ENCODE measurements at regions not wholly inside any gene's neighbourhood (a gene's known extent, or its start where the extent isn't known, plus 50 kb on each side); places are given as distances from the start of the nearest gene placed in this dataset.

DNA sequence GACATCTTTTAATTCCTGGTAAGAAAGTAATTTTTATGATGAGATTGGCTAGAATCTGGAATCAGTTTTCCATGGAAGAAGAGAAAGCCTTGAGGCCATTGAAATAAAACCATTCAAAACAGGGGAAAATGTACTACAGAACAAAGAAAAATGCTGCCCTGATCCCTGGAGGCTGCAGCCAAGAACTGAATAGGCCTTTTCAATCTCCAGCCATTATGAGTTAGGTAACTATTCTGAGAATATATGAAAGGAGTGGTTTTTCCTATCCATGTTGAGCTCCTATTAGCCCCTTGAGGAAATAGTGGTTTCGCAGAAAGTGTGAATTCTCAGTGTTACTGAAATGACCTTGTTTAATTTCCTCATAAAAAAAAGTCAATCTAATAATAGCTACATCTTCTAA lies 408.5 kb upstream of the GRAMD2B start:
- Mint-ChIP-seq H3K27ac (no peak overlapping the region), H3K4me3 (ENCODE audit: low read depth) (no peak overlapping the region), H3K4me1 (ENCODE audit: low read depth) (peaks cover 26% of the 10 kb centered on the region), H3K9me3 (ENCODE audit: low read depth) (peaks cover 1% of the 10 kb centered on the region), H3K36me3 (ENCODE audit: insufficient read depth) (no peaks in the 10 kb centered on the region), H3K27me3 (no peaks in the 10 kb centered on the region)
- no peak for DNase-seq (ENCODE audit: low spot score, unreplicated experiment)
- TF ChIP-seq, protein P1, sequence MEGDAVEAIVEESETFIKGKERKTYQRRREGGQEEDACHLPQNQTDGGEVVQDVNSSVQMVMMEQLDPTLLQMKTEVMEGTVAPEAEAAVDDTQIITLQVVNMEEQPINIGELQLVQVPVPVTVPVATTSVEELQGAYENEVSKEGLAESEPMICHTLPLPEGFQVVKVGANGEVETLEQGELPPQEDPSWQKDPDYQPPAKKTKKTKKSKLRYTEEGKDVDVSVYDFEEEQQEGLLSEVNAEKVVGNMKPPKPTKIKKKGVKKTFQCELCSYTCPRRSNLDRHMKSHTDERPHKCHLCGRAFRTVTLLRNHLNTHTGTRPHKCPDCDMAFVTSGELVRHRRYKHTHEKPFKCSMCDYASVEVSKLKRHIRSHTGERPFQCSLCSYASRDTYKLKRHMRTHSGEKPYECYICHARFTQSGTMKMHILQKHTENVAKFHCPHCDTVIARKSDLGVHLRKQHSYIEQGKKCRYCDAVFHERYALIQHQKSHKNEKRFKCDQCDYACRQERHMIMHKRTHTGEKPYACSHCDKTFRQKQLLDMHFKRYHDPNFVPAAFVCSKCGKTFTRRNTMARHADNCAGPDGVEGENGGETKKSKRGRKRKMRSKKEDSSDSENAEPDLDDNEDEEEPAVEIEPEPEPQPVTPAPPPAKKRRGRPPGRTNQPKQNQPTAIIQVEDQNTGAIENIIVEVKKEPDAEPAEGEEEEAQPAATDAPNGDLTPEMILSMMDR (IDR thresholded peaks at IDR 0.05; ENCODE audit: unreplicated experiment), result no peak

- H3K9me3 Mint-ChIP-seq (ENCODE audit: low read depth), result peaks cover 3% of the 10 kb centered on the region
- TF ChIP-seq, protein P1 (IDR thresholded peaks at IDR 0.05; ENCODE audit: unreplicated experiment), result no peak
- H3K36me3 Mint-ChIP-seq (ENCODE audit: insufficient read depth), result no peaks in the 10 kb centered on the region
- H3K4me3 Mint-ChIP-seq (ENCODE audit: low read depth), result no peak overlapping the region
- peaks cover 27% of the 10 kb centered on the region for H3K4me1 Mint-ChIP-seq (ENCODE audit: low read depth)
- H3K27me3 Mint-ChIP-seq, result no peaks in the 10 kb centered on the region
- H3K27ac Mint-ChIP-seq, result peak overlapping the region; percentile 8
- no peak for DNase-seq (ENCODE audit: low spot score, unreplicated experiment)
Measured at GRCh38 chr5:126015235-126016181, 407.7 kb upstream of the GRAMD2B start.

DNA sequence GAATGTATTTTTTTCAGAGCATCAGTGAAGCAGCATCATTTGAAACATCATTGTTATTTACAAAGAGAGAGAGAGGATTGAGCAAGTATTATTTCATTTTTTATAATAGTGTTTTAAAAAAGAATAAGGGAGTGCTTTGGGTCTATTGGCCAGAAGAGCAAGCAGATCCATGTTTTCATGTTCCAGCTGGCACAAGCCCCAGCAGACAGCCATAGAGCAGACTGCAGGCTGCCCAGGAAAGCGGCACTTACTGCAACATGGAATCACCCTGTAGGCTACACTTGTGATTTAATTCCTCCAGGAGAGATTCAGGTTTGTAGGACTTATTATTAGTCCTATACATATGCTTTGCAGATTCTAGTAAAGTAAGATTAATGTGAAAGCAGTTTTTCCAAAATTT lies 407.0 kb upstream of the GRAMD2B start:
- Mint-ChIP-seq H3K4me3 (ENCODE audit: low read depth) (no peak overlapping the region), H3K4me1 (ENCODE audit: low read depth) (peaks cover 27% of the 10 kb centered on the region), H3K9me3 (ENCODE audit: low read depth) (peaks cover 3% of the 10 kb centered on the region), H3K36me3 (ENCODE audit: insufficient read depth) (no peaks in the 10 kb centered on the region), H3K27me3 (no peaks in the 10 kb centered on the region), H3K27ac (no peak overlapping the region)
- TF ChIP-seq, protein P1 (IDR thresholded peaks at IDR 0.05; ENCODE audit: unreplicated experiment), result no peak
- no peak for DNase-seq (ENCODE audit: low spot score, unreplicated experiment)

- peaks cover 27% of the 10 kb centered on the region for H3K4me1 Mint-ChIP-seq (ENCODE audit: low read depth)
- H3K4me3 Mint-ChIP-seq (ENCODE audit: low read depth), result no peak overlapping the region
- no peaks in the 10 kb centered on the region for H3K27me3 Mint-ChIP-seq
- H3K27ac Mint-ChIP-seq, result no peak overlapping the region
- H3K9me3 Mint-ChIP-seq (ENCODE audit: low read depth), result peaks cover 7% of the 10 kb centered on the region
- TF ChIP-seq, protein P1 (IDR thresholded peaks at IDR 0.05; ENCODE audit: unreplicated experiment), result no peak
- H3K36me3 Mint-ChIP-seq (ENCODE audit: insufficient read depth), result no peaks in the 10 kb centered on the region
- no peak for DNase-seq (ENCODE audit: low spot score, unreplicated experiment)
Measured at GRCh38 chr5:126017096-126017495, 406.1 kb upstream of the GRAMD2B start.

GRCh38 chr5:126020770-126021169 lies 402.4 kb upstream of the GRAMD2B start:
- no peak overlapping the region for H3K27ac Mint-ChIP-seq
- no peaks in the 10 kb centered on the region for H3K27me3 Mint-ChIP-seq
- peaks cover 6% of the 10 kb centered on the region for H3K4me1 Mint-ChIP-seq (ENCODE audit: low read depth)
- H3K36me3 Mint-ChIP-seq (ENCODE audit: insufficient read depth), result no peaks in the 10 kb centered on the region
- no peak overlapping the region for H3K4me3 Mint-ChIP-seq (ENCODE audit: low read depth)
- TF ChIP-seq, protein P1 (IDR thresholded peaks at IDR 0.05; ENCODE audit: unreplicated experiment), result no peak
- H3K9me3 Mint-ChIP-seq (ENCODE audit: low read depth), result peaks cover 10% of the 10 kb centered on the region
- DNase-seq (ENCODE audit: low spot score, unreplicated experiment), result no peak
